ENCODE measurements at regions not wholly inside any gene's neighbourhood (a gene's known extent, or its start where the extent isn't known, plus 50 kb on each side); places are given as distances from the start of the nearest gene placed in this dataset.

DNA sequence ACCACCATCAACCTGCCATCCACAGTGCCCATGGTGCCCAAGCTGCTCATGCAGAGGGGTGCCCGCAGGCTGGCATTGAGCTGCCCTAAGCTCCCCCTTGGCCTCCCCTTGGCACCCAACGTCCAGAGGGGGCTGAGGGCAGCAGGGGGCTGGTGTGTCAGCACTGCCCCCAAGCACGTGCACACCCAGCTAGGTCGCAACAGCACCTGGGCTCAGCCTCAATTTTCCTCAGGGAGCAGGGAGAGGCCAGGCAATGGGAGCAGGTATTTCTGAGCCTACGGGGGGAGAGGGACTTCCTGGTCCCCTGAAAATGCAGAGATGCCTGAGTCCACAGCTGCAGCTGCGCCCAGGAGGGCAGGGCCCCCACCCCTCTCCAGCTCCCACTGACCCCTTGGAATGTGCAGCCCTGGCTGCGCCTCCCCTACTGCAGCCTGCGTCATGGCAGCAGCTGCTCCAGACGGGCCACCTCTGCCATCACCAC lies 204.2 kb downstream of the ANKRD60 start:
- TF ChIP-seq EP300 (IDR thresholded peaks at IDR 0.05): no peak
- no peak for TF ChIP-seq POLR2A (IDR thresholded peaks at IDR 0.05)
- TF ChIP-seq, protein P1, sequence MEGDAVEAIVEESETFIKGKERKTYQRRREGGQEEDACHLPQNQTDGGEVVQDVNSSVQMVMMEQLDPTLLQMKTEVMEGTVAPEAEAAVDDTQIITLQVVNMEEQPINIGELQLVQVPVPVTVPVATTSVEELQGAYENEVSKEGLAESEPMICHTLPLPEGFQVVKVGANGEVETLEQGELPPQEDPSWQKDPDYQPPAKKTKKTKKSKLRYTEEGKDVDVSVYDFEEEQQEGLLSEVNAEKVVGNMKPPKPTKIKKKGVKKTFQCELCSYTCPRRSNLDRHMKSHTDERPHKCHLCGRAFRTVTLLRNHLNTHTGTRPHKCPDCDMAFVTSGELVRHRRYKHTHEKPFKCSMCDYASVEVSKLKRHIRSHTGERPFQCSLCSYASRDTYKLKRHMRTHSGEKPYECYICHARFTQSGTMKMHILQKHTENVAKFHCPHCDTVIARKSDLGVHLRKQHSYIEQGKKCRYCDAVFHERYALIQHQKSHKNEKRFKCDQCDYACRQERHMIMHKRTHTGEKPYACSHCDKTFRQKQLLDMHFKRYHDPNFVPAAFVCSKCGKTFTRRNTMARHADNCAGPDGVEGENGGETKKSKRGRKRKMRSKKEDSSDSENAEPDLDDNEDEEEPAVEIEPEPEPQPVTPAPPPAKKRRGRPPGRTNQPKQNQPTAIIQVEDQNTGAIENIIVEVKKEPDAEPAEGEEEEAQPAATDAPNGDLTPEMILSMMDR (IDR thresholded peaks at IDR 0.05): no peak
- no peak for TF ChIP-seq POLR2AphosphoS5 (IDR thresholded peaks at IDR 0.05)
